ENCODE measurements at regions not wholly inside any gene's neighbourhood (a gene's known extent, or its start where the extent isn't known, plus 50 kb on each side); places are given as distances from the start of the nearest gene placed in this dataset. TPM values are rescaled to one million over a fixed set of nuclear protein-coding genes. Genes with fewer than 3 reads are reported as not detected.

DNA sequence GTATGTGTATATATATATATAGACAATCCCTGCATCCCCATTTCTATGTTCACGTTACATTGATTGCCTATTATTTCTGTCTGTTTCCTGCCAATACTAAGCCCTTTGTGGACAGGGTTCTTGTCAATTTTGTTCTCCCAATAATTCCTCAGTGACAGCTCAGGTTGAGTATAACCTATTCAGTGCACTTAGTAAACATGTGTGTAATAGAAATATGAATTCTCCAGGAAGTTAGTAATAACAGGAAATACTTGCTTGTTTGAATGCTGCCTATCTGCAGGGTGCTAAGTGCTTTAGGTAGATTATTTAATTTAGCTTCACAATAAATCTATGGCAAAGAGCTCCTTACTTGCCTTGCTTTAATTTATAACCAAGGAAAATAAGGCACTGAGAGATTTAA is 52.8 kb upstream of the PTGFR start:
- ATAC-seq (ENCODE audit: low read depth) (no peak), DNase-seq (no peak)
- WGBS (ENCODE audit: insufficient coverage), result no CpG with 5 or more reads among the region's 1 CpG
- intact Hi-C loops (cut with micrococcal nuclease), result no loop called here
- H3K9me3 ChIP-seq (ENCODE audit: control extremely low read depth in 1 of 3, control insufficient read depth in 2 of 3, insufficient read depth in 1 of 3, low read length in 2 of 3), result no peaks in the 10 kb centered on the region
- no peak overlapping the region for H3K4me3 ChIP-seq (ENCODE audit: control extremely low read depth in 1 of 5, extremely low read depth in 1 of 5, insufficient read depth in 1 of 5, low read depth in 2 of 5, low read length in 4 of 5)
- H3K36me3 ChIP-seq (replicated peaks in 1 of 2; ENCODE audit: control extremely low read depth in 1 of 2, control insufficient read depth in 1 of 2, extremely low read depth in 1 of 2, insufficient read depth in 2 of 2, low read length in 1 of 2), result no peaks in the 10 kb centered on the region
- ChIA-PET CTCF (no interaction called here), POLR2A (no interaction called here)
- no peak overlapping the region for H3K27ac Mint-ChIP-seq
- H3K27ac ChIP-seq (ENCODE audit: low read length in 2 of 2), result no peak overlapping the region
- H3K27me3 Mint-ChIP-seq, result no peaks in the 10 kb centered on the region
- H3K9me3 Mint-ChIP-seq (ENCODE audit: insufficient read depth), result no peaks in the 10 kb centered on the region
- H3K4me1 Mint-ChIP-seq, result no peaks in the 10 kb centered on the region
- TF ChIP-seq, protein P1, sequence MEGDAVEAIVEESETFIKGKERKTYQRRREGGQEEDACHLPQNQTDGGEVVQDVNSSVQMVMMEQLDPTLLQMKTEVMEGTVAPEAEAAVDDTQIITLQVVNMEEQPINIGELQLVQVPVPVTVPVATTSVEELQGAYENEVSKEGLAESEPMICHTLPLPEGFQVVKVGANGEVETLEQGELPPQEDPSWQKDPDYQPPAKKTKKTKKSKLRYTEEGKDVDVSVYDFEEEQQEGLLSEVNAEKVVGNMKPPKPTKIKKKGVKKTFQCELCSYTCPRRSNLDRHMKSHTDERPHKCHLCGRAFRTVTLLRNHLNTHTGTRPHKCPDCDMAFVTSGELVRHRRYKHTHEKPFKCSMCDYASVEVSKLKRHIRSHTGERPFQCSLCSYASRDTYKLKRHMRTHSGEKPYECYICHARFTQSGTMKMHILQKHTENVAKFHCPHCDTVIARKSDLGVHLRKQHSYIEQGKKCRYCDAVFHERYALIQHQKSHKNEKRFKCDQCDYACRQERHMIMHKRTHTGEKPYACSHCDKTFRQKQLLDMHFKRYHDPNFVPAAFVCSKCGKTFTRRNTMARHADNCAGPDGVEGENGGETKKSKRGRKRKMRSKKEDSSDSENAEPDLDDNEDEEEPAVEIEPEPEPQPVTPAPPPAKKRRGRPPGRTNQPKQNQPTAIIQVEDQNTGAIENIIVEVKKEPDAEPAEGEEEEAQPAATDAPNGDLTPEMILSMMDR (IDR thresholded peaks at IDR 0.05), result no peak
- no peak for TF ChIP-seq EZH2 (IDR thresholded peaks at IDR 0.05; ENCODE audit: borderline replicate concordance, insufficient read depth, low read depth, low read length, poor library complexity, severe bottlenecking)
- H3K79me2 ChIP-seq (ENCODE audit: control insufficient read depth, insufficient read depth, low read length), result no peaks in the 10 kb centered on the region
- H3K4me1 ChIP-seq (ENCODE audit: control insufficient read depth in 2 of 2, insufficient read depth in 2 of 2, low read length in 2 of 2), result no peaks in the 10 kb centered on the region
- H3K4me2 ChIP-seq (replicated peaks; ENCODE audit: low read depth, low read length, poor library complexity, severe bottlenecking), result no peak overlapping the region
- no peak overlapping the region for H3K9ac ChIP-seq (ENCODE audit: low read length)
- H4K20me1 ChIP-seq (ENCODE audit: control insufficient read depth, insufficient read depth, low read length, poor library complexity, severe bottlenecking), result no peaks in the 10 kb centered on the region
- no peak overlapping the region for H2AFZ ChIP-seq (ENCODE audit: insufficient read depth, low read depth, low read length, poor library complexity, severe bottlenecking)
- no peaks in the 10 kb centered on the region for H3K27me3 ChIP-seq (replicated peaks in 1 of 4; ENCODE audit: control extremely low read depth in 1 of 4, control insufficient read depth in 3 of 4, insufficient read depth in 4 of 4, low read length in 3 of 4)
- H3K4me3 Mint-ChIP-seq, result no peak overlapping the region

DNA sequence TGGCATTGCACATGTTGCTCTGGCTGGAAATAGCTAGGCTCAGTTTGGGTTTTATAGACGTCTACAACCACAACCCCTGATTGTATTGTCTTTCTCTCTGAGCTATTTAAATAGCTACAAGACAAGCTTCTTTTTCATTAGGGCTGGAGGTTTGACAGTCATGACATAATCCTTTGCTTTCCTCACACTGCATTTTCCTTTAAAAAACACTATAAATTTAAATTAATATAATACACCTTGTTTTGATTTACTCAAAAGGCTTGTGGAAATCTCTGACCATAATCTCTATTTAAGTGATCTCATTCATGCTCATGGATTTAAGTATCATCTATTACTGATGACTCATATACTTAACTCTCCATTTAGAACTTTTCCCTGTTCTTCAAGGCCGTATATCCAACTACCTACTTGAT is 50.4 kb upstream of the PTGFR start:
- H3K9me3 ChIP-seq (ENCODE audit: control extremely low read depth in 1 of 3, control insufficient read depth in 2 of 3, insufficient read depth in 1 of 3, low read length in 2 of 3), result no peaks in the 10 kb centered on the region
- no peak overlapping the region for H3K4me2 ChIP-seq (replicated peaks; ENCODE audit: low read depth, low read length, poor library complexity, severe bottlenecking)
- H3K79me2 ChIP-seq (ENCODE audit: control insufficient read depth, insufficient read depth, low read length), result no peaks in the 10 kb centered on the region
- H2AFZ ChIP-seq (ENCODE audit: insufficient read depth, low read depth, low read length, poor library complexity, severe bottlenecking), result no peak overlapping the region
- Mint-ChIP-seq H3K27ac (no peak overlapping the region), H3K27me3 (no peaks in the 10 kb centered on the region), H3K4me1 (no peaks in the 10 kb centered on the region), H3K9me3 (ENCODE audit: insufficient read depth) (no peaks in the 10 kb centered on the region), H3K4me3 (no peak overlapping the region)
- ChIA-PET POLR2A (no interaction called here), CTCF (no interaction called here)
- no CpG with 5 or more reads among the region's 2 CpGs for WGBS (ENCODE audit: insufficient coverage)
- ATAC-seq (ENCODE audit: low read depth), result no peak
- no peaks in the 10 kb centered on the region for H3K36me3 ChIP-seq (replicated peaks in 1 of 2; ENCODE audit: control extremely low read depth in 1 of 2, control insufficient read depth in 1 of 2, extremely low read depth in 1 of 2, insufficient read depth in 2 of 2, low read length in 1 of 2)
- DNase-seq, result no peak
- H3K4me1 ChIP-seq (ENCODE audit: control insufficient read depth in 2 of 2, insufficient read depth in 2 of 2, low read length in 2 of 2), result no peaks in the 10 kb centered on the region
- no peaks in the 10 kb centered on the region for H4K20me1 ChIP-seq (ENCODE audit: control insufficient read depth, insufficient read depth, low read length, poor library complexity, severe bottlenecking)
- intact Hi-C loops (cut with micrococcal nuclease), result no loop called here
- no peak overlapping the region for H3K27ac ChIP-seq (ENCODE audit: low read length in 2 of 2)
- no peak overlapping the region for H3K4me3 ChIP-seq (ENCODE audit: control extremely low read depth in 1 of 5, extremely low read depth in 1 of 5, insufficient read depth in 1 of 5, low read depth in 2 of 5, low read length in 4 of 5)
- no peak overlapping the region for H3K9ac ChIP-seq (ENCODE audit: low read length)
- no peak for TF ChIP-seq EZH2 (IDR thresholded peaks at IDR 0.05; ENCODE audit: borderline replicate concordance, insufficient read depth, low read depth, low read length, poor library complexity, severe bottlenecking)
- TF ChIP-seq, protein P1 (IDR thresholded peaks at IDR 0.05), result no peak
- H3K27me3 ChIP-seq (replicated peaks in 1 of 4; ENCODE audit: control extremely low read depth in 1 of 4, control insufficient read depth in 3 of 4, insufficient read depth in 4 of 4, low read length in 3 of 4), result no peaks in the 10 kb centered on the region

Small RNA genes lying in the stretch of these regions (small RNA-seq; reads per million reads assigned to genes)
- not detected for gene AC096531.1 (ENCODE audit: insufficient read length, low read depth, low replicate concordance)
- not detected for gene RNA5SP23 (ENCODE audit: insufficient read length, low read depth, low replicate concordance)

Data from B cell (primary cell).